H1 (cell line): ENCODE measurements at regions not wholly inside any gene's neighbourhood (a gene's known extent, or its start where the extent isn't known, plus 50 kb on each side); places are given as distances from the start of the nearest gene placed in this dataset.

ENCODE experiments used
- CBX8 ChIP-seq: fragments of 300-800, 300-1000 bp; sonication (generic); IDR thresholded peaks from 2 replicates; pipeline ENCODE4 v1.7.1; 2016; ENCODE audit warnings: low read depth, low read length, borderline replicate concordance
- EP300 ChIP-seq, 2 experiments: IDR thresholded peaks; 1 replicate in 1 of 2; 2 replicates in 1 of 2; pipeline ENCODE4 v1.6.1; 2011 to 2012; ENCODE audit warnings: low read depth in 2 of 2, low read length in 2 of 2, mild to moderate bottlenecking in 2 of 2, borderline replicate concordance in 1 of 2, inconsistent platforms in 1 of 2, moderate library complexity in 1 of 2
- GABPA ChIP-seq: IDR thresholded peaks from 2 replicates; pipeline ENCODE4 v1.6.1; 2011; ENCODE audit warnings: mild to moderate bottlenecking, low read length, moderate library complexity, borderline replicate concordance; ENCODE audit not compliant: insufficient read depth
- JUN ChIP-seq: IDR thresholded peaks from 2 replicates; pipeline ENCODE4 v1.6.1; 2011; ENCODE audit warnings: low read depth, mild to moderate bottlenecking, improper control_type of control experiment, low read length
- TF ChIP-seq, protein P1 (sequence below), 3 experiments: IDR thresholded peaks; 1 replicate in 2 of 3; 2 replicates in 1 of 3; pipeline versions ENCODE4 v1.5.1 to v1.6.1; 2011; ENCODE audit warnings: low read length in 3 of 3, mild to moderate bottlenecking in 3 of 3, inconsistent platforms in 2 of 3, low read depth in 1 of 3, moderate library complexity in 1 of 3; ENCODE audit not compliant: insufficient read depth in 1 of 3; ENCODE audit errors: control extremely low read depth in 1 of 3

DNA sequence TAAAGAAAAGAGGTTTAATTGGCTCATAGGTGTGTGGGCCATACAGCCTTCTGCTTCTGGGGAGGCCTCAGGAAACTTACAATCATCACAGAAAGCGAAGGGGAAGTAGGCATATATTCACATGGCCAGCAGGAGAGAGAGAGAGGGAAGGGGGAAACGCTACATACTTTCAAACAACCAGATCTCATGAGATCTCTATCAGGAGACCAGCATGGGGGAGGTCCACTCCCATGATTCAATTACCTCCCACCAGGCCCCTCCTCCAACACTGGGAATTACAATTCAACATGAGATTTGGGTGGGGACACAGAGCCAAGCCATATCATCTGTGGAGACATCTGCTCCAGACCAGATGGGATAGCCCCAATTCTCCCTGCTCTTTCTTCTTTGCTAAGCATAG lies 866.0 kb downstream of the BRD1 start:
- TF ChIP-seq, protein P1, sequence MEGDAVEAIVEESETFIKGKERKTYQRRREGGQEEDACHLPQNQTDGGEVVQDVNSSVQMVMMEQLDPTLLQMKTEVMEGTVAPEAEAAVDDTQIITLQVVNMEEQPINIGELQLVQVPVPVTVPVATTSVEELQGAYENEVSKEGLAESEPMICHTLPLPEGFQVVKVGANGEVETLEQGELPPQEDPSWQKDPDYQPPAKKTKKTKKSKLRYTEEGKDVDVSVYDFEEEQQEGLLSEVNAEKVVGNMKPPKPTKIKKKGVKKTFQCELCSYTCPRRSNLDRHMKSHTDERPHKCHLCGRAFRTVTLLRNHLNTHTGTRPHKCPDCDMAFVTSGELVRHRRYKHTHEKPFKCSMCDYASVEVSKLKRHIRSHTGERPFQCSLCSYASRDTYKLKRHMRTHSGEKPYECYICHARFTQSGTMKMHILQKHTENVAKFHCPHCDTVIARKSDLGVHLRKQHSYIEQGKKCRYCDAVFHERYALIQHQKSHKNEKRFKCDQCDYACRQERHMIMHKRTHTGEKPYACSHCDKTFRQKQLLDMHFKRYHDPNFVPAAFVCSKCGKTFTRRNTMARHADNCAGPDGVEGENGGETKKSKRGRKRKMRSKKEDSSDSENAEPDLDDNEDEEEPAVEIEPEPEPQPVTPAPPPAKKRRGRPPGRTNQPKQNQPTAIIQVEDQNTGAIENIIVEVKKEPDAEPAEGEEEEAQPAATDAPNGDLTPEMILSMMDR (IDR thresholded peaks at IDR 0.05; ENCODE audit: control extremely low read depth in 1 of 3, insufficient read depth in 1 of 3, low read depth in 1 of 3, low read length in 3 of 3), result no peak
- TF ChIP-seq EP300 (IDR thresholded peaks at IDR 0.05; ENCODE audit: borderline replicate concordance in 1 of 2, low read depth in 2 of 2, low read length in 2 of 2) (no peak), CBX8 (no peak), JUN (no peak), GABPA (no peak)
